WI38 (cell line): ENCODE measurements at regions not wholly inside any gene's neighbourhood (a gene's known extent, or its start where the extent isn't known, plus 50 kb on each side); places are given as distances from the start of the nearest gene placed in this dataset.

Source experiments
- H3K4me3 ChIP-seq: 2 replicates; pipeline ENCODE4 v1.5.1; 2011; ENCODE audit warnings: low read depth, mild to moderate bottlenecking, control low read depth, low read length
- CTCF ChIP-seq: IDR thresholded peaks from 2 replicates; pipeline ENCODE4 v1.5.1; 2012; ENCODE audit warnings: low read depth, mild to moderate bottlenecking, control low read depth, low read length

- TF ChIP-seq CTCF, result no peak
- no peak overlapping the region for H3K4me3 ChIP-seq
Measured at GRCh38 chr16:51402298-51402697, 251.2 kb upstream of the SALL1 start.

GRCh38 chr16:51401673-51402072, 250.6 kb upstream of the SALL1 start:
- H3K4me3 ChIP-seq, result no peak overlapping the region
- no peak for TF ChIP-seq CTCF

DNA sequence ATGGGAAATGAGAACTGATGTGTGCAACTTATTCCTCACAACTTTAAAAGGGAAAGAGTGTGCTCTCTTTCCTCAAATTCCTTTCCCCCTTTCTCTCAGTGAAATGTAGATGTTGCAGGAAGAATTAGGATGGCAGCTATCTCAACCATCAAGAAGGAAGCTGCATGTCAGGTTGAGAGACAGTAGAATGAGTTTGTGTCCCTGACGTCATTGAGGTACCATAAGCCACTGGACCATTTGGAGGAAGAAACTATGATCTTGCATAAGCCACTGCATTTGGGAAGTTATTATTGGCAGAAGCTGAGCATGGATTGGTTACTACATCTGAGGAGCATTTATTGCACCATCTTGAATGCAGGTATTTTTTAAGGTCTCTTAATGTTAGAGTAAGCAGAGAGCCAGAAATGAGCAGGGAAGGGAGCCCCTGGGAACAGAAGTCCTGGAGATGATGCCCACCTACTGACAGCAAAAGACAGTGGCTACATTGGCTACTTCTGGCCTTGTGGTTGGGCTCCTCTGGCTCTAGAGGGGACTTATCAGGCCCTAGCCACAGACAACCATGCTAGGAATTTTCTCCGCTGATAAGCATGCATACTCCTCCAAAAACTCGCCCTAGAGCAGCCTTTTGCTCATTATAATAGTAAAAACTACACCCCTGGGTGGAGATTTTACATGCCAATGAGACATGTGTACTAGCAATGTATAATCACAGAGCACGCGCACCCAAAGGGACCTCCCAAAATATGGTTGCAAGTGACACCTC, 249.0 kb upstream of the SALL1 start:
- no peak overlapping the region for H3K4me3 ChIP-seq
- no peak for TF ChIP-seq CTCF

DNA sequence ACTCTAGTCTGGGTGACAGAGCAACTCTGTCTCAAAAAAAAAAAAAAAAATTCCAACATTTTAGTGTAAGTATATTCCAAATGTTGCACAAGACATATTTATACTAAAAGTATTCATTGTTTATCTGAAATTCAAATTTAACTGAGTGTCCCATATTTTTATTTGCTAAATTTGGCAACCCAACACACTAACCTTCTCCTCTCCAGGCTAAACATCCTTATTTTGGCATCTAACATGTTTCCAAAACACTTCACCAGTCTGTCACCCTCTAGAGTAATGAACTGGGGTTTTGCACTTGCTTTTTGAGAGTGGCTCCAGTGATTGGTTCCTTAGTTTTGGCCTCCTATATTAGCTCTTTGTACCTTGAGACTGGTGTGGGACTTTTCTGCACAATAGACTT, 243.4 kb upstream of the SALL1 start:
- TF ChIP-seq CTCF, result no peak
- no peak overlapping the region for H3K4me3 ChIP-seq

DNA sequence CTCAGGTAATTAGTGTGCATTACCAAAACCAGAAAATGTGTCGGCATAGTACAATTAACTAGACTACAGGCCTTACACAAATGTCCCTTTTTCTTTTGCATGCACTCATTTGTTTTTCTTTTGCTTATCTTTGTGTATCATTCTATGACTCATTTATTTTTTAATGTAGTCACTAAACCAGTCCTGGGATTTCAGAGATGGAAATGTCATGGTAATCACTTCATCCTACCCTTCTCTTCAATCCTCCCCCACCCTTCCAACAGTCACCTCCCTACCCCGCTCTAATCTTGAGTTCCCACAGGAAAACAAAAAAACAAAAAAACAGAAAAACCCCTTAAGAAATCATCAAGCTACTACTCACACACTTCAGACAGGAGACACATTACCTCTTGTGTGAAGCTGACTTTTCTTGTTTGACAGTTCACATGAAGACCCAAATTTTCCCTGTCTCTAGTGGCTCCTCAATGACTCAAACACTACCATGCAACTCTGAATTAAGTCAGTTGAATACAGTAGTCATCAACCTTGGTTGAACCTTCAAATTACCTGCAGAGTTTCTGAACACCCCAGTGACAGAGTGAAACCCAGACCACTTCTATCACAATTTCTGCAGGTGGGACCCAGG, 242.4 kb upstream of the SALL1 start:
- no peak overlapping the region for H3K4me3 ChIP-seq
- no peak for TF ChIP-seq CTCF

- H3K4me3 ChIP-seq, result no peak overlapping the region
- TF ChIP-seq CTCF, result no peak
Measured at GRCh38 chr16:51392521-51393187, 241.6 kb upstream of the SALL1 start.
